Natural killer cell (primary cell): ENCODE measurements at regions not wholly inside any gene's neighbourhood (a gene's known extent, or its start where the extent isn't known, plus 50 kb on each side); places are given as distances from the start of the nearest gene placed in this dataset.

Source experiments
- ATAC-seq, 3 donors: fragments of 150-1000 bp in 2 of 3; fragments of 200-7000 bp in 1 of 3; cut with Tn5 transposase; 1 replicate in 1 of 3; 2 replicates in 2 of 3; pipeline ENCODE4 v1.10.0; 2021; ENCODE audit warnings: mild to moderate bottlenecking in 2 of 3, moderate library complexity in 2 of 3
- DNase-seq, 2 donors: peaks; one replicate each; pipeline versions ENCODE4 v3.0.0 to v3.0.0-alpha.2; 2013 to 2021; ENCODE audit warnings: mixed read lengths in 1 of 2
- H3K27ac ChIP-seq: one replicate; pipeline ENCODE4 v1.5.1; 2013; ENCODE audit warnings: mild to moderate bottlenecking, low read length
- H3K27me3 ChIP-seq: one replicate; pipeline ENCODE4 v1.6.1; 2013; ENCODE audit warnings: low read length; ENCODE audit not compliant: control insufficient read depth, insufficient read depth
- H3K36me3 ChIP-seq: one replicate; pipeline ENCODE4 v1.6.1; 2013; ENCODE audit warnings: low read length; ENCODE audit not compliant: control insufficient read depth, insufficient read depth
- H3K4me1 ChIP-seq: one replicate; pipeline ENCODE4 v1.6.1; 2013; ENCODE audit warnings: low read length; ENCODE audit not compliant: control insufficient read depth, insufficient read depth
- H3K4me3 ChIP-seq: one replicate; pipeline ENCODE4 v1.5.1; 2013; ENCODE audit warnings: low read length
- H3K9me3 ChIP-seq: one replicate; pipeline ENCODE4 v1.6.1; 2013; ENCODE audit warnings: low read length; ENCODE audit not compliant: control insufficient read depth, insufficient read depth
- H3K27ac Mint-ChIP-seq, 2 donors: one replicate each; pipeline ENCODE4 v1.8.0; 2022; ENCODE audit warnings: mild to moderate bottlenecking in 2 of 2, mixed read lengths in 2 of 2, moderate library complexity in 1 of 2
- H3K27me3 Mint-ChIP-seq, 2 donors: one replicate each; pipeline ENCODE4 v1.8.0; 2022; ENCODE audit warnings: low read depth in 2 of 2, mixed read lengths in 2 of 2
- H3K36me3 Mint-ChIP-seq: one replicate; pipeline ENCODE4 v1.8.0; 2022; ENCODE audit warnings: mixed read lengths
- H3K4me1 Mint-ChIP-seq, 2 donors: one replicate each; pipeline ENCODE4 v1.8.0; 2022; ENCODE audit warnings: mixed read lengths in 2 of 2
- H3K4me3 Mint-ChIP-seq: one replicate; pipeline ENCODE4 v1.8.0; 2022; ENCODE audit warnings: mild to moderate bottlenecking, moderate library complexity, mixed read lengths
- H3K9me3 Mint-ChIP-seq, 2 donors: one replicate each; pipeline ENCODE4 v1.8.0; 2022; ENCODE audit warnings: mixed read lengths in 2 of 2
- WGBS: methylation state at CpG from one replicate; pipeline ENCODE4 v1.1.7; 2013; ENCODE audit warnings: missing lambda C conversion rate; ENCODE audit not compliant: insufficient coverage; 5-methylcytosine and 5-hydroxymethylcytosine counted together
- intact Hi-C: fragments of 100-400 bp; cut with micrococcal nuclease; formaldehyde crosslinking; loops from one replicate; pipeline ENCODE4 v1.14.2; 2022
- TF ChIP-seq, protein P1 (sequence below): fragments of 200-600 bp; IDR thresholded peaks from one replicate; pipeline ENCODE4 v1.8.0; 2022; ENCODE audit warnings: antibody characterized with exemption

DNA sequence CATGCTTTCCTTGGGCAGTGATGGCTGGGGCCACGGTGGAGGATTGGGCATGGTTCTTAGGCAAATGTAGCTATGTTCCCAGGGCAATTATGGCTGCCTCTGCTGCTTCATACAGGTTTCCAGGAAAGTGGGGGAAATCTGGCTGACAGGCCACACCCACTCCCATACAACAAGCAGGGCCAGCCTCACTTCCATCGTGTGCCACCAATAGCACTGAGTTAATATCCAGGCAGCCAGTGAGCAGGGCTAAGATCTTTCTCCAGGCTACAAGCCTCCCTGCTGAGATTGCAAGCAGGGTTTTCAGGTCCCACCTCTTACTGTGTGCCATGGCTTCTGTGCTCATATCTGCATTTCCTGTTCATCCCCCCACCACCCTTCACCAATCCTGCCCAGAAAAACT is 1291.9 kb downstream of the SI start:
- no peaks in the 10 kb centered on the region for H3K36me3 ChIP-seq
- Mint-ChIP-seq H3K36me3 (no peaks in the 10 kb centered on the region), H3K4me3 (no peak overlapping the region), H3K27me3 (no peaks in the 10 kb centered on the region), H3K4me1 (no peaks in the 10 kb centered on the region), H3K27ac (no peak overlapping the region), H3K9me3 (peaks cover 21 to 26% of the 10 kb centered on the region in 2 donors)
- ATAC-seq (no peak), DNase-seq (no peak)
- intact Hi-C loops = no loop called here
- no peaks in the 10 kb centered on the region for H3K27me3 ChIP-seq
- TF ChIP-seq, protein P1, sequence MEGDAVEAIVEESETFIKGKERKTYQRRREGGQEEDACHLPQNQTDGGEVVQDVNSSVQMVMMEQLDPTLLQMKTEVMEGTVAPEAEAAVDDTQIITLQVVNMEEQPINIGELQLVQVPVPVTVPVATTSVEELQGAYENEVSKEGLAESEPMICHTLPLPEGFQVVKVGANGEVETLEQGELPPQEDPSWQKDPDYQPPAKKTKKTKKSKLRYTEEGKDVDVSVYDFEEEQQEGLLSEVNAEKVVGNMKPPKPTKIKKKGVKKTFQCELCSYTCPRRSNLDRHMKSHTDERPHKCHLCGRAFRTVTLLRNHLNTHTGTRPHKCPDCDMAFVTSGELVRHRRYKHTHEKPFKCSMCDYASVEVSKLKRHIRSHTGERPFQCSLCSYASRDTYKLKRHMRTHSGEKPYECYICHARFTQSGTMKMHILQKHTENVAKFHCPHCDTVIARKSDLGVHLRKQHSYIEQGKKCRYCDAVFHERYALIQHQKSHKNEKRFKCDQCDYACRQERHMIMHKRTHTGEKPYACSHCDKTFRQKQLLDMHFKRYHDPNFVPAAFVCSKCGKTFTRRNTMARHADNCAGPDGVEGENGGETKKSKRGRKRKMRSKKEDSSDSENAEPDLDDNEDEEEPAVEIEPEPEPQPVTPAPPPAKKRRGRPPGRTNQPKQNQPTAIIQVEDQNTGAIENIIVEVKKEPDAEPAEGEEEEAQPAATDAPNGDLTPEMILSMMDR = no peak
- H3K9me3 ChIP-seq = peaks cover 26% of the 10 kb centered on the region
- no peaks in the 10 kb centered on the region for H3K4me1 ChIP-seq
- no peak overlapping the region for H3K4me3 ChIP-seq
- WGBS = 79% methylated on average over 2 of the region's 2 CpGs
- H3K27ac ChIP-seq = no peak overlapping the region

DNA sequence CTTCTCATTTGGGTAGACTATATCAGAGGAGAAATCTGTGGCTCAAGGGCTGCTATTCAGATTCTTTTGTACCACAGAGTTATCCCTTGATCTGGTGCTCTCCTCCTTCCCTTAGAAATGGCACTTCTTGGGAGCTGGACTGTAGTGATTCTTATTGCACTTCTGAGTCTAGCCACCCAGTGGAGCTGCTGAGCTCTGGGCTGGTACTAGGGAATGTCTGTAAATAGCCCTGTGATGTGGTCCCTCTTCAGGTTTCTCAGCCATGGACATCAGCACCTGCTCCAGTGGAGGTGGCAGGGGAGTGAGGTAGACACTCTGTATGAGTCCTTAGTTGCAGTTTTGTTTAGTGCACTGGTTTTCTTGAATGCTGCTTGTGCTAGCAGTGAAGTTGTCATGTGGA is 1292.6 kb downstream of the SI start:
- intact Hi-C loops = no loop called here
- ATAC-seq (no peak), DNase-seq (no peak)
- Mint-ChIP-seq H3K36me3 (no peaks in the 10 kb centered on the region), H3K27me3 (no peaks in the 10 kb centered on the region), H3K27ac (no peak overlapping the region), H3K9me3 (peaks cover 21 to 25% of the 10 kb centered on the region in 2 donors), H3K4me3 (no peak overlapping the region), H3K4me1 (no peaks in the 10 kb centered on the region)
- Histone ChIP-seq H3K4me1 (no peaks in the 10 kb centered on the region), H3K4me3 (no peak overlapping the region), H3K27ac (no peak overlapping the region), H3K36me3 (no peaks in the 10 kb centered on the region), H3K27me3 (no peaks in the 10 kb centered on the region), H3K9me3 (peaks cover 24% of the 10 kb centered on the region)
- TF ChIP-seq, protein P1 = no peak

DNA sequence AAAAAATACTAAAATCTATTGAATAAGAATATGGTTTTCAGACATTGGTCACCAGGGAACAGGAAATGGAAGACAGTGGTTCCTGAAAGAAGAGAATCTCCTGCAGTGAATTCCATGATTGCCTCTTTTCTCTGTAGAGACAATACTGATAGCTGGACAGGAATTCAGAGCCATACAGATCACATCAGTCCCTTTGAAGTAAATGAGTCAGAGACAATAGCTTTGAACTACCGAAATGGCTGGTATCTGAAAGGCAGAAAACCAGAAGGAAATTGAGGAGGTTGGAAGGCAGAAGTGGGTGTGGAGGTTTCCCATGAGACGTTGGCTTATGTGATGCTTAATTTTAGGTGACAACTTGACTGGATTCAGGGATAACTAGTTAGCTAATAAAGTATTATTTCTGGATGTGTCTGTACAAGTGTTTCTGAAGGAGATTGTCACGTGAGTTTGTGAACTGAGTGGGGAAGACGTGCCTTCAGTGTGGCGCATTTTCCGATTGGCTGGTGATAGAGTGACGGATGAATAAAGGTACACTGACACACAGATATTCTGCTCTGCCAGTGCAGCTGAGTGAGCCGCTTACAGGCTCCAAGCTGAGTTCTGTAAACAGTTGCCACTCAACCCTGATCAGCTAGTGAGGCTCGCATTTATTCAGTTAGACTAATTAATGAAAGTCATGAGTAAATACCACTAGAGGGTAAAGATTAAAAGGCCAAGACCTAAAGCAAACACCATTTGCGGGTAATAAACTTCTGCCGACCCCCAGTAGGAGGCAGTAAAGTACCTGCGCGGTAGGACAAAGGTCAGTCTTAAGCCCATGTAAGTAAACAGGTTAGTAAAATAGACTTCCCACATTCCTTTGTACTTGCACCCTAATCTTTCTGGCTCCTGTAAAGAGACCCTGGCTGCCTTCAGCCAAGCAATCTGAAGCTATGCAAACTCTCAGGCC is 1298.6 kb downstream of the SI start:
- peaks cover 7% of the 10 kb centered on the region for H3K9me3 ChIP-seq
- no peaks in the 10 kb centered on the region for H3K27me3 ChIP-seq
- Mint-ChIP-seq H3K27me3 (no peaks in the 10 kb centered on the region), H3K4me3 (no peak overlapping the region), H3K36me3 (peaks cover 10% of the 10 kb centered on the region), H3K9me3 (peaks cover 20 to 28% of the 10 kb centered on the region in 2 donors), H3K27ac (no peak overlapping the region), H3K4me1 (no peaks in the 10 kb centered on the region)
- intact Hi-C loops = no loop called here
- 85% methylated on average over 13 of the region's 13 CpGs for WGBS
- H3K4me1 ChIP-seq = no peaks in the 10 kb centered on the region
- H3K36me3 ChIP-seq = no peaks in the 10 kb centered on the region
- no peak overlapping the region for H3K27ac ChIP-seq
- TF ChIP-seq, protein P1 = no peak
- H3K4me3 ChIP-seq = no peak overlapping the region
- ATAC-seq = no peak
- no peak for DNase-seq

DNA sequence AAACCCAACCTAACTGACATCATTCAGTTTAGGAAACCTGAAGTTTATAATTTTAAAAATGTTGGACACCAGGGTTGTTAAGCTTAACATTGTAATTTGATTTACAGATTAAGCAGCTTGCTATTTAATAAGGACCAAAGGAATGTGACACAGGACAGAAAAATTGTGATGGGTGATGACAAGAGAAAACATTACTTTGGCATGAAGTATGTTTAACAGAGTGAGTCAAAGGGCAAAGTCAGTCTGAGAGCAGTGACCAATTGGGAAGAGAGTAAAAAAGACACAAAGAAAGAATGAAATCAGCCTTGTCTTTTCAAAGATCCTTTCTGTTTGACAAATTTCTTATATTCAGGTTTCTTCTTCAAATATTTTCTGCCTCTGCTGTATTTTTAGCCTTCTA is 1301.6 kb downstream of the SI start:
- Mint-ChIP-seq H3K27ac (no peak overlapping the region), H3K4me1 (no peaks in the 10 kb centered on the region), H3K9me3 (peaks cover 13 to 24% of the 10 kb centered on the region in 2 donors), H3K4me3 (no peak overlapping the region), H3K36me3 (peaks cover 21% of the 10 kb centered on the region), H3K27me3 (no peaks in the 10 kb centered on the region)
- H3K27me3 ChIP-seq = no peaks in the 10 kb centered on the region
- no peaks in the 10 kb centered on the region for H3K4me1 ChIP-seq
- peaks cover 16% of the 10 kb centered on the region for H3K9me3 ChIP-seq
- intact Hi-C loops = no loop called here
- H3K36me3 ChIP-seq = no peaks in the 10 kb centered on the region
- TF ChIP-seq, protein P1 = no peak
- H3K4me3 ChIP-seq = no peak overlapping the region
- no peak for ATAC-seq
- DNase-seq = no peak
- no peak overlapping the region for H3K27ac ChIP-seq
